NT2/D1 (cell line): ENCODE measurements at regions not wholly inside any gene's neighbourhood (a gene's known extent, or its start where the extent isn't known, plus 50 kb on each side); places are given as distances from the start of the nearest gene placed in this dataset.

Source experiments
- SUZ12 ChIP-seq: IDR thresholded peaks from 2 replicates; pipeline ENCODE4 v1.6.1; 2011; ENCODE audit not compliant: insufficient read length, insufficient read depth; ENCODE audit errors: extremely low read depth
- YY1 ChIP-seq: IDR thresholded peaks from 2 replicates; pipeline ENCODE4 v1.6.1; 2011; ENCODE audit not compliant: insufficient read length, insufficient read depth
- ZNF274 ChIP-seq: IDR thresholded peaks from 2 replicates; pipeline ENCODE4 v1.6.1; 2011; ENCODE audit warnings: mild to moderate bottlenecking, low read depth, low read length

DNA sequence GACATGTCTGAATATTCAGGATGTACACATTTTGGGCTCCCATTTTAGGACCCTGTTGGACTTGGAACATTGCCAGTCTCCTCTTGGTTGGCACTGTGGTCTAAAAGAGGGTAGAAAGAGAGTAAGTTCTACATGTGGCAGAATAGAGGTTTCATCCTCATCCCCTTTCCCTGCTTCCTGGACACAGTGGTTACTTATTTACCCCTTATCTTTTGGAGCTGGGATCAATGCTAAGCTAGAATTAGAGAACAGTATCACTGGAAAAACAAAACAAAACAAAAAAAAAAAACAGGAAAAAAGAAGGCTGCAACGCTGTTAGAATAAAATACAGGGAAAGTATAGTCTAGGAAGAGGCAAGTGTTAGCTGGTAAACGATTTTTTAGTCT, 790.6 kb downstream of the MAFB start:
- no peak for TF ChIP-seq YY1
- TF ChIP-seq ZNF274: no peak
- TF ChIP-seq SUZ12: no peak
